Panc1 (cell line): ENCODE measurements at regions not wholly inside any gene's neighbourhood (a gene's known extent, or its start where the extent isn't known, plus 50 kb on each side); places are given as distances from the start of the nearest gene placed in this dataset.

Experiments used
- POLR2AphosphoS5 ChIP-seq: IDR thresholded peaks from 2 replicates; pipeline ENCODE4 v1.6.1; 2012; ENCODE audit warnings: mild to moderate bottlenecking, low read depth, low read length, moderate library complexity
- TF ChIP-seq, protein P1 (sequence below), 2 experiments: IDR thresholded peaks; 2 replicates each; pipeline ENCODE4 v1.6.1; 2011 to 2012; ENCODE audit warnings: low read depth in 2 of 2, control low read depth in 1 of 2, low read length in 1 of 2, mild to moderate bottlenecking in 1 of 2, moderate library complexity in 1 of 2; ENCODE audit not compliant: insufficient read depth in 1 of 2
- TF ChIP-seq, protein P2 (sequence below): fragments of 450-650 bp; IDR thresholded peaks from 2 replicates; pipeline ENCODE4 v1.5.1; 2017; ENCODE audit warnings: mild to moderate bottlenecking

DNA sequence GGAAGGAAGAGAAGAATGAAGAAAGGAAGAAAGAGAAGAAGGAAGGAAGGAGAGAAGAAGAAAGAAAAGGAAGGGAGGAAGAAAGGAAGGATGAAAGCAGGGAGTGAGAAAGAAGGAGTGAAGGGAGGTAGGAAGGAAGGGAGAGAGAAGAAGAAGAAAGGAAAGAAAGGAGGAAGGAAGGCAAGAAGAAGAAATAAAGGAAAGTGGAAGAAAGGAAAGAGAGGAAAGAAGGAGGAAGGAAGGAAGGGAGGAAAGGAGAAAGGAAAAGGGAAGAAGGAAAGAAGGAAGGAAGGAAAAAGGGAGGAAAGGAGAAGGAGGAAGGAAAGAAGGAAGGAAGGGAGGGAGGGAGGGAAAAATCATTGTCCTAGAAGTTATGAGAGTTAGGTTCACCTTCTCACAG lies 696.6 kb upstream of the TMEM132C start:
- TF ChIP-seq, protein P1, sequence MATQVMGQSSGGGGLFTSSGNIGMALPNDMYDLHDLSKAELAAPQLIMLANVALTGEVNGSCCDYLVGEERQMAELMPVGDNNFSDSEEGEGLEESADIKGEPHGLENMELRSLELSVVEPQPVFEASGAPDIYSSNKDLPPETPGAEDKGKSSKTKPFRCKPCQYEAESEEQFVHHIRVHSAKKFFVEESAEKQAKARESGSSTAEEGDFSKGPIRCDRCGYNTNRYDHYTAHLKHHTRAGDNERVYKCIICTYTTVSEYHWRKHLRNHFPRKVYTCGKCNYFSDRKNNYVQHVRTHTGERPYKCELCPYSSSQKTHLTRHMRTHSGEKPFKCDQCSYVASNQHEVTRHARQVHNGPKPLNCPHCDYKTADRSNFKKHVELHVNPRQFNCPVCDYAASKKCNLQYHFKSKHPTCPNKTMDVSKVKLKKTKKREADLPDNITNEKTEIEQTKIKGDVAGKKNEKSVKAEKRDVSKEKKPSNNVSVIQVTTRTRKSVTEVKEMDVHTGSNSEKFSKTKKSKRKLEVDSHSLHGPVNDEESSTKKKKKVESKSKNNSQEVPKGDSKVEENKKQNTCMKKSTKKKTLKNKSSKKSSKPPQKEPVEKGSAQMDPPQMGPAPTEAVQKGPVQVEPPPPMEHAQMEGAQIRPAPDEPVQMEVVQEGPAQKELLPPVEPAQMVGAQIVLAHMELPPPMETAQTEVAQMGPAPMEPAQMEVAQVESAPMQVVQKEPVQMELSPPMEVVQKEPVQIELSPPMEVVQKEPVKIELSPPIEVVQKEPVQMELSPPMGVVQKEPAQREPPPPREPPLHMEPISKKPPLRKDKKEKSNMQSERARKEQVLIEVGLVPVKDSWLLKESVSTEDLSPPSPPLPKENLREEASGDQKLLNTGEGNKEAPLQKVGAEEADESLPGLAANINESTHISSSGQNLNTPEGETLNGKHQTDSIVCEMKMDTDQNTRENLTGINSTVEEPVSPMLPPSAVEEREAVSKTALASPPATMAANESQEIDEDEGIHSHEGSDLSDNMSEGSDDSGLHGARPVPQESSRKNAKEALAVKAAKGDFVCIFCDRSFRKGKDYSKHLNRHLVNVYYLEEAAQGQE (IDR thresholded peaks at IDR 0.05; ENCODE audit: insufficient read depth in 1 of 2, low read depth in 2 of 2, low read length in 1 of 2), result no peak
- TF ChIP-seq, protein P2, sequence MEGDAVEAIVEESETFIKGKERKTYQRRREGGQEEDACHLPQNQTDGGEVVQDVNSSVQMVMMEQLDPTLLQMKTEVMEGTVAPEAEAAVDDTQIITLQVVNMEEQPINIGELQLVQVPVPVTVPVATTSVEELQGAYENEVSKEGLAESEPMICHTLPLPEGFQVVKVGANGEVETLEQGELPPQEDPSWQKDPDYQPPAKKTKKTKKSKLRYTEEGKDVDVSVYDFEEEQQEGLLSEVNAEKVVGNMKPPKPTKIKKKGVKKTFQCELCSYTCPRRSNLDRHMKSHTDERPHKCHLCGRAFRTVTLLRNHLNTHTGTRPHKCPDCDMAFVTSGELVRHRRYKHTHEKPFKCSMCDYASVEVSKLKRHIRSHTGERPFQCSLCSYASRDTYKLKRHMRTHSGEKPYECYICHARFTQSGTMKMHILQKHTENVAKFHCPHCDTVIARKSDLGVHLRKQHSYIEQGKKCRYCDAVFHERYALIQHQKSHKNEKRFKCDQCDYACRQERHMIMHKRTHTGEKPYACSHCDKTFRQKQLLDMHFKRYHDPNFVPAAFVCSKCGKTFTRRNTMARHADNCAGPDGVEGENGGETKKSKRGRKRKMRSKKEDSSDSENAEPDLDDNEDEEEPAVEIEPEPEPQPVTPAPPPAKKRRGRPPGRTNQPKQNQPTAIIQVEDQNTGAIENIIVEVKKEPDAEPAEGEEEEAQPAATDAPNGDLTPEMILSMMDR, result no peak
- no peak for TF ChIP-seq POLR2AphosphoS5
